ENCODE measurements at regions not wholly inside any gene's neighbourhood (a gene's known extent, or its start where the extent isn't known, plus 50 kb on each side); places are given as distances from the start of the nearest gene placed in this dataset.

- Histone ChIP-seq H3K79me2 (ENCODE audit: insufficient read depth, low read depth, low read length) (no peaks in the 10 kb centered on the region), H4K20me1 (ENCODE audit: insufficient read depth, low read length) (no peaks in the 10 kb centered on the region), H3K9me2 (ENCODE audit: insufficient read depth, low read length) (no peaks in the 10 kb centered on the region), H3K9me3 (ENCODE audit: low read length) (no peaks in the 10 kb centered on the region), H3K4me2 (ENCODE audit: low read length) (no peak overlapping the region), H3K36me3 (ENCODE audit: insufficient read depth, low read length) (no peaks in the 10 kb centered on the region), H3K4me1 (ENCODE audit: insufficient read depth, low read length, poor library complexity, severe bottlenecking) (no peaks in the 10 kb centered on the region), H3K27ac (ENCODE audit: low read depth, low read length, poor library complexity, severe bottlenecking) (no peak overlapping the region), H3K4me3 (ENCODE audit: low read depth, low read length, poor library complexity, severe bottlenecking) (no peak overlapping the region), H2AFZ (ENCODE audit: low read length) (no peak overlapping the region)
- no peak for DNase-seq (ENCODE audit: low spot score)
- intact Hi-C loops (cut with micrococcal nuclease; ENCODE audit: unreplicated experiment) = no loop called here
- TF ChIP-seq EZH2phosphoT487 (IDR thresholded peaks at IDR 0.05; ENCODE audit: borderline replicate concordance, low read depth, low read length) (no peak), CTCF (conservative IDR thresholded peaks at IDR 0.05; ENCODE audit: low read length) (no peak)
- no TSS peak for BruUV-seq (replicated peaks)
- POLR2A ChIA-PET = interaction anchor here (0.6 kb wide), 1 partner anchor 94 kb away, joined by 3 read pairs; no protein-coding TSS in a partner anchor
- CTCF ChIA-PET (ENCODE audit: unreplicated experiment) = no interaction called here
Measured at GRCh38 chr19:31135841-31136240, 213.4 kb downstream of the TSHZ3 start.

GRCh38 chr19:31132753-31133110, 216.5 kb downstream of the TSHZ3 start:
- no TSS peak for BruUV-seq (replicated peaks)
- DNase-seq (ENCODE audit: low spot score) = no peak

GRCh38 chr19:31128291-31128690, 220.9 kb downstream of the TSHZ3 start:
- Histone ChIP-seq H3K4me1 (ENCODE audit: insufficient read depth, low read length, poor library complexity, severe bottlenecking) (no peaks in the 10 kb centered on the region), H3K36me3 (ENCODE audit: insufficient read depth, low read length) (no peaks in the 10 kb centered on the region), H2AFZ (ENCODE audit: low read length) (no peak overlapping the region), H3K27ac (ENCODE audit: low read depth, low read length, poor library complexity, severe bottlenecking) (no peak overlapping the region), H4K20me1 (ENCODE audit: insufficient read depth, low read length) (no peaks in the 10 kb centered on the region), H3K9me3 (ENCODE audit: low read length) (no peaks in the 10 kb centered on the region), H3K4me3 (ENCODE audit: low read depth, low read length, poor library complexity, severe bottlenecking) (no peak overlapping the region), H3K4me2 (ENCODE audit: low read length) (no peak overlapping the region), H3K79me2 (ENCODE audit: insufficient read depth, low read depth, low read length) (no peaks in the 10 kb centered on the region), H3K9me2 (ENCODE audit: insufficient read depth, low read length) (no peaks in the 10 kb centered on the region)
- BruUV-seq (replicated peaks) = no TSS peak
- no peak for DNase-seq (ENCODE audit: low spot score)
- TF ChIP-seq CTCF (conservative IDR thresholded peaks at IDR 0.05; ENCODE audit: low read length) = no peak
- no peak for TF ChIP-seq EZH2phosphoT487 (IDR thresholded peaks at IDR 0.05; ENCODE audit: borderline replicate concordance, low read depth, low read length)
- ChIA-PET CTCF (ENCODE audit: unreplicated experiment) (no interaction called here), POLR2A (no interaction called here)
- intact Hi-C loops (cut with micrococcal nuclease; ENCODE audit: unreplicated experiment) = no loop called here

More at GRCh38 chr19:31132753-31133110, 216.5 kb downstream of the TSHZ3 start:
- CTCF ChIA-PET (ENCODE audit: unreplicated experiment) = no interaction called here
- Histone ChIP-seq H3K4me3 (ENCODE audit: low read depth, low read length, poor library complexity, severe bottlenecking) (no peak overlapping the region), H3K27ac (ENCODE audit: low read depth, low read length, poor library complexity, severe bottlenecking) (no peak overlapping the region), H3K36me3 (ENCODE audit: insufficient read depth, low read length) (no peaks in the 10 kb centered on the region), H3K79me2 (ENCODE audit: insufficient read depth, low read depth, low read length) (no peaks in the 10 kb centered on the region), H3K4me1 (ENCODE audit: insufficient read depth, low read length, poor library complexity, severe bottlenecking) (no peaks in the 10 kb centered on the region), H3K9me2 (ENCODE audit: insufficient read depth, low read length) (no peaks in the 10 kb centered on the region), H4K20me1 (ENCODE audit: insufficient read depth, low read length) (no peaks in the 10 kb centered on the region), H3K4me2 (ENCODE audit: low read length) (no peak overlapping the region), H2AFZ (ENCODE audit: low read length) (no peak overlapping the region), H3K9me3 (ENCODE audit: low read length) (no peaks in the 10 kb centered on the region)
- POLR2A ChIA-PET = no interaction called here
- intact Hi-C loops (cut with micrococcal nuclease; ENCODE audit: unreplicated experiment) = no loop called here
- TF ChIP-seq CTCF (conservative IDR thresholded peaks at IDR 0.05; ENCODE audit: low read length) (no peak), EZH2phosphoT487 (IDR thresholded peaks at IDR 0.05; ENCODE audit: borderline replicate concordance, low read depth, low read length) (no peak)
